Prostate gland (tissue), 2 donors: ENCODE measurements at regions not wholly inside any gene's neighbourhood (a gene's known extent, or its start where the extent isn't known, plus 50 kb on each side); places are given as distances from the start of the nearest gene placed in this dataset.

Experiments used
- DNase-seq: peaks from one replicate; pipeline ENCODE4 v3.0.0-alpha.2; 2019; ENCODE audit warnings: low spot score
- H3K27ac ChIP-seq, 2 donors: fragments of 200-600 bp; sonication (generic); 2 replicates each; pipeline ENCODE4 v1.5.1; 2017 to 2019
- H3K27me3 ChIP-seq: fragments of 200-600 bp; sonication (generic); replicated peaks from 2 replicates; pipeline ENCODE4 v1.5.1; 2019; ENCODE audit not compliant: insufficient read depth
- H3K36me3 ChIP-seq, 2 donors: fragments of 200-600 bp; sonication (generic); 1 replicate in 1 of 2; 2 replicates in 1 of 2; pipeline versions ENCODE4 v1.5.1 to v1.8.1; 2017 to 2019
- H3K4me1 ChIP-seq: fragments of 200-600 bp; sonication (generic); replicated peaks from 2 replicates; pipeline ENCODE4 v1.5.1; 2019
- H3K4me3 ChIP-seq, 2 donors: fragments of 200-600 bp; sonication (generic); 2 replicates each; pipeline ENCODE4 v1.5.1; 2017 to 2019
- H3K9me3 ChIP-seq: fragments of 200-600 bp; sonication (generic); 2 replicates; pipeline ENCODE4 v1.5.1; 2017
- POLR2A ChIP-seq: fragments of 450-650 bp; IDR thresholded peaks from one replicate; pipeline ENCODE4 v1.6.1; 2016; ENCODE audit warnings: antibody characterized with exemption, mild to moderate bottlenecking
- POLR2AphosphoS5 ChIP-seq: sonication (generic); formaldehyde crosslinking; IDR thresholded peaks from one replicate; pipeline ENCODE4 v1.6.1; 2017; ENCODE audit warnings: antibody characterized with exemption
- WGBS: methylation state at CpG from one replicate; pipeline ENCODE4 v1.1.5; 2018; 5-methylcytosine and 5-hydroxymethylcytosine counted together
- intact Hi-C: fragments of 100-400 bp; cut with DNase I; formaldehyde crosslinking; loops from one replicate; pipeline ENCODE4 v1.14.2; 2022
- TF ChIP-seq, protein P1 (sequence below), 4 experiments: fragments of 200-600 bp in 2 of 4; fragments of 450-650 bp in 2 of 4; sonication (generic) in 2 of 4; IDR thresholded peaks; 1 replicate in 3 of 4; 2 replicates in 1 of 4; pipeline ENCODE4 v1.5.1; 2016 to 2019; ENCODE audit warnings: antibody characterized with exemption in 4 of 4, mild to moderate bottlenecking in 2 of 4, moderate library complexity in 2 of 4

GRCh38 chrY:14235070-14235469, 179.0 kb downstream of the VCY1B start:
- DNase-seq, result no peak
- no peak overlapping the region for H3K27ac ChIP-seq
- H3K36me3 ChIP-seq, result no peaks in the 10 kb centered on the region
- no peaks in the 10 kb centered on the region for H3K27me3 ChIP-seq
- 72% methylated on average over 5 of the region's 5 CpGs for WGBS
- no peaks in the 10 kb centered on the region for H3K4me1 ChIP-seq
- H3K9me3 ChIP-seq, result no peaks in the 10 kb centered on the region
- TF ChIP-seq, protein P1, sequence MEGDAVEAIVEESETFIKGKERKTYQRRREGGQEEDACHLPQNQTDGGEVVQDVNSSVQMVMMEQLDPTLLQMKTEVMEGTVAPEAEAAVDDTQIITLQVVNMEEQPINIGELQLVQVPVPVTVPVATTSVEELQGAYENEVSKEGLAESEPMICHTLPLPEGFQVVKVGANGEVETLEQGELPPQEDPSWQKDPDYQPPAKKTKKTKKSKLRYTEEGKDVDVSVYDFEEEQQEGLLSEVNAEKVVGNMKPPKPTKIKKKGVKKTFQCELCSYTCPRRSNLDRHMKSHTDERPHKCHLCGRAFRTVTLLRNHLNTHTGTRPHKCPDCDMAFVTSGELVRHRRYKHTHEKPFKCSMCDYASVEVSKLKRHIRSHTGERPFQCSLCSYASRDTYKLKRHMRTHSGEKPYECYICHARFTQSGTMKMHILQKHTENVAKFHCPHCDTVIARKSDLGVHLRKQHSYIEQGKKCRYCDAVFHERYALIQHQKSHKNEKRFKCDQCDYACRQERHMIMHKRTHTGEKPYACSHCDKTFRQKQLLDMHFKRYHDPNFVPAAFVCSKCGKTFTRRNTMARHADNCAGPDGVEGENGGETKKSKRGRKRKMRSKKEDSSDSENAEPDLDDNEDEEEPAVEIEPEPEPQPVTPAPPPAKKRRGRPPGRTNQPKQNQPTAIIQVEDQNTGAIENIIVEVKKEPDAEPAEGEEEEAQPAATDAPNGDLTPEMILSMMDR (IDR thresholded peaks at IDR 0.05), result no peak
- TF ChIP-seq POLR2A, result no peak
- TF ChIP-seq POLR2AphosphoS5, result no peak
- intact Hi-C loops, result no loop called here
- H3K4me3 ChIP-seq, result no peak overlapping the region

GRCh38 chrY:14238277-14238676, 182.2 kb downstream of the VCY1B start:
- H3K27ac ChIP-seq, result no peak overlapping the region
- H3K36me3 ChIP-seq, result no peaks in the 10 kb centered on the region
- H3K9me3 ChIP-seq, result no peaks in the 10 kb centered on the region
- no peaks in the 10 kb centered on the region for H3K4me1 ChIP-seq
- intact Hi-C loops, result no loop called here
- TF ChIP-seq POLR2AphosphoS5, result no peak
- TF ChIP-seq, protein P1 (IDR thresholded peaks at IDR 0.05), result no peak
- no peak for TF ChIP-seq POLR2A
- DNase-seq, result no peak
- H3K27me3 ChIP-seq, result no peaks in the 10 kb centered on the region
- H3K4me3 ChIP-seq, result no peak overlapping the region
- WGBS, result 71% methylated on average over 4 of the region's 4 CpGs

DNA sequence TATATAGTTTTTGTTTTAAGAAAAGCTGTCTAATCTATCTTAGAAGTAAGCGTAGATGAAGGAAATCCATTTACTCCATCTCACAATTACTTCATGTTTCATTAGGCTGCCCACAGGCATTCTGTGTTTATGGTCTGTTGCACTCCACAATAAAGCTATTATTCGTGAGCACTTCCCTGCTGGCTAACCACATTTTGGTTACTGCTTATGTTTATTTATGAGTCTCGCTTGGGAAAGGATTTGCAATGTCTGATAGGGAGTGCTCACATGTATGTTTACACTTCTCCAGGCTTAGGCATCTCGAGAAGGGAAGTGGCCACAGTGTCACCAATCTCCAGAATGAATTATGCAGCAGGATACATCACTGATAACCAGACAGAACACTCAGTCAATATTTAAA, 190.9 kb downstream of the VCY1B start:
- no peak for DNase-seq
- Histone ChIP-seq H3K4me1 (no peaks in the 10 kb centered on the region), H3K27ac (no peak overlapping the region), H3K4me3 (no peak overlapping the region), H3K9me3 (no peaks in the 10 kb centered on the region), H3K27me3 (no peaks in the 10 kb centered on the region), H3K36me3 (no peaks in the 10 kb centered on the region)
- 19% methylated on average over 4 of the region's 4 CpGs for WGBS
- TF ChIP-seq, protein P1 (IDR thresholded peaks at IDR 0.05), result no peak
- TF ChIP-seq POLR2AphosphoS5, result no peak
- TF ChIP-seq POLR2A, result no peak
- intact Hi-C loops, result no loop called here

DNA sequence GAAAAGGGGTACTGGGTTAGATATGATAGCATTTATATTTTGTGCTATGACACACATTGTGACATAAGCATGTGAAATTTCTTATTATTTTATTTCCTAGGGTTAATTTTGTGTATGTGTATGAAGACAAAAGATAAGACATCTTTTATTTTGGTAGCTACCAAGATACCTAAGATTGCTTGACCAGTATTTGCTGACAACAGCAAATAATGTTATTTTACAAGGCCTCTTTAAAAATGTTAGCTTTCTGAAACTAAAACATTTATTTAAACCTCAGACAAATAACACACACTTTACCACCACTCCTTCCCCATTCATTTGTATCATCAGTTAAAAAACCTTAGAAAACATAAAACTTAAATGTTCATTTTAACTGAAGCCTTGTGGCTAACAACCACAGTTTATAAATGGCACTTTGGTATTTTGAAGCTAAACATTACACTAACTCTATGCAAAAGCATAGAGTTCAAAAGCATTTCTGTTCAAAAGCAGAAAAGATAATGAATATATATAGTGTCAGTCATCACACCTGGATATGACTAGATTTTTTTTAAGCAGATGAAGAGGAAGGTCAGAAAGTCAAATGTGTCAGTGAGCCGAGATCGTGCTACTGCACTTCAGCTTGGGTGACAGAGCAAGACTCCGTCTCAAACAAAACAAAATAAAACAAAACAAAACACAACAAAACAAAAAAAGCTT, 193.0 kb downstream of the VCY1B start:
- Histone ChIP-seq H3K27me3 (no peaks in the 10 kb centered on the region), H3K27ac (no peak overlapping the region), H3K36me3 (no peaks in the 10 kb centered on the region), H3K9me3 (no peaks in the 10 kb centered on the region), H3K4me1 (no peaks in the 10 kb centered on the region), H3K4me3 (no peak overlapping the region)
- WGBS, result 30% methylated on average over 3 of the region's 3 CpGs
- TF ChIP-seq POLR2AphosphoS5 (no peak), POLR2A (no peak)
- TF ChIP-seq, protein P1 (IDR thresholded peaks at IDR 0.05), result no peak
- intact Hi-C loops, result no loop called here
- no peak for DNase-seq
